GM13976 (cell line): ENCODE measurements at regions not wholly inside any gene's neighbourhood (a gene's known extent, or its start where the extent isn't known, plus 50 kb on each side); places are given as distances from the start of the nearest gene placed in this dataset.

ENCODE experiments used
- DNase-seq: peaks from one replicate; pipeline ENCODE4 v3.0.0; 2012; ENCODE audit warnings: low spot score
- CTCF ChIP-seq: IDR thresholded peaks from 2 replicates; pipeline ENCODE4 v1.5.1; 2012; ENCODE audit warnings: borderline replicate concordance, mild to moderate bottlenecking; ENCODE audit not compliant: insufficient read depth; ENCODE audit errors: extremely low read depth, missing control alignments, control extremely low read depth
- in situ Hi-C: fragments of 300-500 bp; cut with MboI; formaldehyde crosslinking; loops from one replicate; pipeline ENCODE4 v1.12.0; 2022; ENCODE audit warnings: low sequenced_read_pairs, mixed read lengths, inconsistent platforms; ENCODE audit not compliant: unreplicated experiment

GRCh38 chr13:80263745-80264513 lies 77.0 kb downstream of the SPRY2 start:
- DNase-seq = no peak
- TF ChIP-seq CTCF = no peak
- in situ Hi-C loops = no loop called here

GRCh38 chr13:80262051-80262695 lies 78.8 kb downstream of the SPRY2 start:
- in situ Hi-C loops = no loop called here
- no peak for DNase-seq
- TF ChIP-seq CTCF = no peak

- TF ChIP-seq CTCF = no peak
- no peak for DNase-seq
- in situ Hi-C loops = no loop called here
Measured at GRCh38 chr13:80259159-80259558, 81.8 kb downstream of the SPRY2 start.

- TF ChIP-seq CTCF = no peak
- no peak for DNase-seq
- in situ Hi-C loops = no loop called here
Measured at GRCh38 chr13:80256352-80256932, 84.5 kb downstream of the SPRY2 start.

- TF ChIP-seq CTCF = no peak
- no peak for DNase-seq
- in situ Hi-C loops = no loop called here
Measured at GRCh38 chr13:80255946-80256345, 85.0 kb downstream of the SPRY2 start.

GRCh38 chr13:80251403-80251802 lies 89.5 kb downstream of the SPRY2 start:
- TF ChIP-seq CTCF = no peak
- DNase-seq = no peak
- in situ Hi-C loops = no loop called here
